ENCODE measurements at regions not wholly inside any gene's neighbourhood (a gene's known extent, or its start where the extent isn't known, plus 50 kb on each side); places are given as distances from the start of the nearest gene placed in this dataset.
"Not testable (repeated sequence)": the region's sequence is repeated elsewhere in the genome, so short reads cannot be mapped to it uniquely, and the experiment has no call there.

DNA sequence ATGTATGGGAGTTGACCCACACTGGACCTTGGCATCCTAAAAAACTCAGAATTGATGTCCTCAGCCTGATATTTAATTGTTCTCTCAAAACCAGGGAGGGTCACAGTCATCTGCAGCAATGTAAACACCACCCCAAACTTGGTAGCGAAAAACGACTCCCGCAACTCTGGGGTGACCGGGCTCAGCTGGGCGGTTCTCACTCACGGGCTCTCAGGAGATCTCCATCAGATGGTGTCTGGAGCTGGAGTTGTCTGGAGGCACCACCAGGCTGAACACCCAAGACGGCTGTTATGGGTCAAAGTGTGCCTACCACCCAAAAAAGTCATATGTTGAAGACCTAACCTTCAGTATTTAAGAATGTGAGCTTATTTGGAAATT, 50.9 kb upstream of the NXT1 start:
- DNase-seq, result no peak

DNA sequence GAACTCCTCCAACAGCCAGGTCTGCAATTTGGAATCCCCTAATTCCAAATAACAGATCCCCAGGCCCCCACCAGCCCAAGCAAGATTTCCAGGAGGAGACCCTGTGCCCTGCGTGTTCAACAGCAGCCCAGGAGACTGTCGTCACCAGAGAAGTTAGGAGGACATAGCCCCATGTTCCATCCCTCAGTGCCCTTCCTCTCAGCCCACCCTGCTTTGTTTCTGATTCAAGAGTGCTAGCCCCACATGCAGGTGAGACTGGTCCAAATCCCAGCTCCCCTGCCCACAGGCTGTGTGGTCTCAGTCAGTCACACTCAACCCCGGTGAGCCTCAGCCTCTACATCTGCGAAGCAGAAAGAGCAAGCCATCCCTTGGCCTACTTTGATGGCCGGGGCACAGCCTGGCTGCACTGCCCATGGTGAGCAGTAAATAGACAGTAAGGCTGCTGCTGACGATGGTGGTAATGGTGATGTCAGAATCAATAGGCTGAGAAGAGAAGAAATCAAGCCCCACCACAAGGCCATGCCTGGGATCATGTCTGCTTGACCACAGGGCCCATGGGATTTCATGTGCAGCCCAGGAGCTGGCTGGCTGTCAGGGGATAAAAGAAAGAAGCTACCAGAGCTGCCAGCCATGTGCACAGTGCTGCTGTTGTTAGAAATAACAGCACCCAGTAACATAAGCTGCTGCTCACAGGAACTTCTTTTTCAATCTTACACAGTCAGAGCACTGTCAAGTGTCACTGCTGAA, 51.5 kb upstream of the NXT1 start:
- no peak for DNase-seq

DNA sequence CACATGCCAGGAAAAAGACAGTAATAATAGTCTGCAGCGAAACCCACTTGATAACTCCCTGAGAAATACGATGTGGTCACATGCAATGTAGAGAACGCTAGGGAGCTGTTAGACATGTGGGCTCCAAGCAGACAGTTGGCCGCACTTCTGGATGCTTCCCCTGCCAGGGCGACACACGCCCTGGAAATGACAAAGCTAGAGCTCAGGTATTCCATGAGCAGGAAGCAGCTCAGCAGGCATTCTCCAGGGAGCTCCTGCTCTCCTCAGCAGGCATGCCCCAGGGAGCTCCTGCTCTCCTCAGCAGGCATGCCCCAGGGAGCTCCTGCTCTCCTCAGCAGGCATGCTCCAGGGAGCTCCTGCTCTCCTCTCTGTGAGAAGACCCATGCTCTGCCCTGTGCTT, 52.4 kb upstream of the NXT1 start:
- no peak for DNase-seq

DNA sequence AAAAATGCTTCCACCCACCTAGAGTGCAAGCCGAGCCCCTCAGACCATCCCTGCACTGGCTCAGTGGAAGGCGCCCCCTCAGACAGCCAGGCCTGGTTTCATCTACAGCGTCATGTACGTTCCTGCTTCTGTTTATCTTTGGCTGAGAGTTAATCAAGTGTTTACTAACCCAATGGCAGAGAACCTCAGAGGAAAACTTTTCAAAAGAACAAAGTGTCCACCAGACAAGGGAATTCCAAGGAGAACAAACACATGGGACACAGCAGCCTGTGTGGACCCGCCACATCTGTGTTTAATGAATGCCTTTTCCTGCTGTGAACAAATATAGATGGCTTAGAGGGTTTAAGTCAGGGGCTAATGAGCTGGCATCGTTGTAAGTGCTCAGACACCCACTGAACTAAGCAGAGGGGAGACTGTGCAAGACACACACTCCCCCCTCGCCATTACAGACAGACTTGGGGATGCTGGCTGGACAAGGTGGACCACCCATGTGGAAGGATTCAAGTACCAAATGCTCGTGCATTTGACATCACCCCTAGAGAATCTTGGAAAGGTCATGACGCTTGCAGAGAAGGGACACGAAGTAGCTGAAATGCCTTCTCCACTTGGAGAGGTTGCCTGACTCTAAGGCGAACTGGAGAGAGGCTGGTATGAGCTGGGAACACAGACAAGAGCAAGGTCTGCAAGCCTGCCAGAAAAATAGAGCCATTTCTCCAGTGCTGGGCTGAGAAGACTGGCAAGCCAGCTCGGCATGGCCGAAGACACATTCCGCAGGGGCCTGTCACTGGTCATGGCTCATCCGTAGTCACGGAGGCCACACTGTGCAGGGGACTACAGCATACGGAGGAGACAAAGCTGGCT, 53.5 kb upstream of the NXT1 start:
- no peak for DNase-seq

DNA sequence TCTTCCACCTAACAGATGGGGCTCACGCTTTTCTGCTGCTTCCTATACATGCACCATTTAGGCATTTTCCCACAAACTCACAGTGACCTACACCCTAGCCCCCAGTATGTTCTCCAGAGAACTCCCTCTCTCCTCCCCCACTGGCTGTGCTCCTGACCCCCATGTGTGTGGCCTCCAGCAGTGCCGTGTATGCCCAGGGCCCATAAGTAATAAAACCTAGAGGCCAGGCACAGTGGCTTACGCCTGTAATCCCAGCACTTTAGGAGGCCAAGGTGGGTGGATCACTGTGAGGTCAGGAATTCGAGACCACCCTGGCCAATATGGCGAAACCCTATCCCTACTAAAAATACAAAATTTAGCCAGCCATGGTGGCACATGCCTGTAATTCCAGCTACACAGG, 54.7 kb upstream of the NXT1 start:
- no peak for DNase-seq

DNA sequence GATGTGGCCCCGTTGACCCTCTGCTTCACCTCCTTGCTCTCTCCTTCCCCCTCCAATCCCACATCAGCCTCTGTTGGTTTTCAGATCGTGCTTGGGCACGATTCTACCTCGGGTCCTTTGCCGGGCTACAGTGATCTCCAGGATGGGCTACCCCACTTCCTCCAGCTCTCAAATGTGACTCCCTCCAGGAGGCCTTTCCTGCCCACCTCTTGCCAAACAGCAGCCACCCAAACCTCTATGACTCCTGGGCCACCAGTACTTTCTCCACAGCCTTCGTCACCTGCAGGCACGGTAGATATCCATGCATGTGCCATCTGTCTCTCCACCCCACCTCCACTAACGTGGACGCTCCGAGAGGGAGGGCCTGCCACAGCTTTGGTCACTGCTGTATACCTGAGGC, 55.9 kb upstream of the NXT1 start:
- no peak for DNase-seq

DNA sequence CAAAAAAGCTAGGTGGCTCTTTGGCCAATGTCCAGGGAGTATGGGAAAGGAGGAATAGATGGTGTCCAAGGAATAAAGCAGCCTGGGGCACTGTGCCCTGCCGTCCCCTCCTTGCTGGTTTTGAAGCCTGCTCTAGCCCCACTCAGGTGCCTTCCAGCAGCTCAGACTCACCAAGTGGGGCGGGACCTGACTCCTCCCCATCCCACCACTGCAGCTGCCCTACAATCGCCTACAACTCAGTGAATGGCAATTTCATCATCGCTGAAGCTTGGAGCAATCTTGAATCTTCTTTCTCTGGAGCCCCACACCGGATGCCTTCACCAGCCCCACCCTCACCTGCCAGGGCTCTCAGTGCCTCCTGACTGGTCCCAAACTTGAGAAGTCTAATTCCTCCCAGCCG, 56.4 kb upstream of the NXT1 start:
- DNase-seq, result no peak

DNA sequence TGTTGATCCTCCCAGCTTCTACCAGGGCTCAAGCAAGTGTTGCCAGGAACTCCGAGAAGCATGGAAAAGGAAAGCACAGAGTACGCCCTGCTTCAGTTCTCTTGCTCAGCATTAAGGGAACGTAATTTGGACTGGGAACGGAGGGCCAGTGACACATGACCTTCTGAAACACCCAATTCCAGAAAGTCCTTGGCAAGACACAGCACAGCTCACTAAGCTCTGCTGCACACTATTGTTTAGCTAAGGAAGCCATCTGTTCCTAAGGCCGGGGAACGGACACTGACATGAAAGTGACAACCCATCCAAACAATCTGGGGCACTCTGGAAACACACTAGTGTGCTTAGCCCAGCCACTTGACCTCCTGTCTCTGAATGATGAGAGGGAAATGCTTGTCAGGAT, 56.9 kb upstream of the NXT1 start:
- no peak for DNase-seq

DNA sequence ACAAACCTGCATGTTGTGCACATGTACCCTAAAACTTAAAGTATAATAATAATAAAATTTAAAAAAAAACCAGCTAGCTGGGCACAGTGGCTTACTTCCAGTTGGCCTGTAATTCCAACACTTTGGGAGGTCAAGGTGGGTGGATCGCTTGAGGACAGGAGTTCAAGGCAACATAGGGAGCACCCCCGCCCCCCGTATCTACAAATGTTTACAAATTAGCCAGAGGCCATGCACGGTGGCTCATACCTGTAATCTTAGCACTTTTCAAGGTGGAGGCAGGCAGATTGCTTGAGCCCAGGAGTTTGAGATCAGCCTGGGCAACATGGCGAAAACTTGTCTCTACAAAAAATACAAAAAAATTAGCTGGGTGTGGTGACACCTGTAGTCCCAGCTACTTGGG, 58.3 kb upstream of the NXT1 start:
- not testable (repeated sequence) for DNase-seq

DNA sequence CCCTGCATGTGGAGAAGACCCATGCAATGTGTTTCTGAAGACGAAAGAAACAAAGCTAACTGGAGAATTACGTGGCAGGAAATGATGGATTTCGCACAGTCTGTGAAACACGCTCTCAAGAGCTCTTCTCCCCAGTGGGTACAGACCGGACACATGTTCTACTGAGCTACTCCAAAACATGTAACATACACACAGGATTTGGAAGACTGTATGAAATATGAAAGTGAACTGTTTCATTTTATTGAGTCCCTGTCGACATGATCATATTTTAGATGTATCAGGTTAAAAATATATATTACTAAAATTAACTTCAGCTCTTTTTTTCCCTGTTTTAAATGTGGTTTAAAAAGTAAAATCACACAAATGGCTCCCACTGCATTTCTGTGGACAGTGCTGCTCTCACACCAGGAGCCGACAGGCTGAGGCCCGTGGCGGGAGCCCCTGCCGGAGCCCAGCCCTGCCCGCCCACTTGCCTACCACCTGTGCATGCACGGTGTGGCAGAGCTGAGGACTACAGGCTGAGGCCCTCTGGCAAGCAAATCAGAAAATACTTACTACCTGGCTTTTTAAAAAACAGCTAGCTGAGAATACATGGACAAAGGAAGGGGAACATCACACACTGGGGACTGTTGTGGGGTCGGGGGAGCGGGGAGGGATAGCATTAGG, 58.9 kb upstream of the NXT1 start:
- no peak for DNase-seq

DNA sequence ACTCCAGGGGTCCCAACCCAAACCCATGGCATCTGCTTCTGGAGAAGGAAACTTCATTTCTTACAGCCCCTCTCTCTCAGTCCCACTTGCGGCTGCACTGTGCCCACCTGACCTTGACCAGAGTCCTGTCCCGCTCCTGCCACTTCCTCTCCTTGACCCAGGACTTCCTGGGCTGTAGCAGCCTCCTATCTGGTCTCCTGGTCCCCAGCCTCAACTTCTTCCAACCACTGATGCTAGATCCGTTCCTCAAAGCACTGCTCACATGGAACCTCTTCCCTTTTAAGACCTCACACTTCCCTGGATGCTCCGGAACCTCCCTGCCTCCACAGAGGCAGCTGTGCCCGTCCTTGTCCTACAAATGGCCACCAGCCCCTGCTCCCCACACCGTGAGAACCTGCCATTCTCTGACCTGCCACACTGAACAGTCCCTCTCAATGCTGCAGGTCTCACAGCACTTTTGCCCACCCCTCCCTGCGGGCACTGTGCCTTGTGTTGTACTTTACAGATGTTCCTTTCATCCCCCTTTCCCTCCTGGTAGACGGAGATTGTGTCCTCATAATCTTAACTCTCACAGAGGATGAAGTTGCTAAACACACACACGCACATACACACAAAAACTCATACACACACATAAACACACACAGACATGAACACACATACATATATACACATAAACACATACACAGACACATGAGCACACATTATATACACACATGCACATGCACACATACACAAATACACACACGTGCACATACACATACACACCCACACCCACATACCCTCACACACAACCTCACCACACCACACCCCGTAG, 59.6 kb upstream of the NXT1 start:
- DNase-seq, result no peak

DNA sequence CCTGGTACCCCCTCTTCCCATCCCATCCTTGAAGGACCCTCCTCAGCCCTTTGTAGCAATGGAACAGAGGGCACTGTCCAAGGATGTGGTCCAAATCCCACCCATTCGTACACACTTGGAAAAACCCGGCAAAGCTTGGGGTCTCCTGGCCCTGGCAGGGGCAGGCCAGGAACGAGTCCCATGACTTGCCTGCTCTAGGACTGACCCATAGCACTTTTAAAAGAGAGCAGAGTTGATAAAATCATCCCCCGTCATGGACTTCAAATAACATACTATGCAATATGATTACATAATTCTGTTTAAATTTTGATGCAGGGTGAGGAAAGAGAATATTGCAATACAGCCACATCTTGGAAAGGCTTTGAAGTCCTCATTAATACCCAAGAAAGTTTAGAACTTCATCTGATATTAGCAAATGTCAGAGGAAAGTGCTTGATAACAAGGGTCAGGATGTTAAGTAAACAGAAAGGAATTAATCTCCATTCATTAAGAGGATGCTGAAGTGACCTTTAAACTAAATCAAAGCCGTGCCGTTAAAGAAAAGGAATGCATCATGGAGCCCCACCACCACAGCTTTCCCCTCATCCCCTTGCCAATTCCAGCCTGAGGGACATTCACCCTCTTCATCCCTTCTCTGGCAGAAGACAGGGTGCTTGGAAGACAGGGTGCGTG, 60.7 kb upstream of the NXT1 start:
- no peak for DNase-seq

DNA sequence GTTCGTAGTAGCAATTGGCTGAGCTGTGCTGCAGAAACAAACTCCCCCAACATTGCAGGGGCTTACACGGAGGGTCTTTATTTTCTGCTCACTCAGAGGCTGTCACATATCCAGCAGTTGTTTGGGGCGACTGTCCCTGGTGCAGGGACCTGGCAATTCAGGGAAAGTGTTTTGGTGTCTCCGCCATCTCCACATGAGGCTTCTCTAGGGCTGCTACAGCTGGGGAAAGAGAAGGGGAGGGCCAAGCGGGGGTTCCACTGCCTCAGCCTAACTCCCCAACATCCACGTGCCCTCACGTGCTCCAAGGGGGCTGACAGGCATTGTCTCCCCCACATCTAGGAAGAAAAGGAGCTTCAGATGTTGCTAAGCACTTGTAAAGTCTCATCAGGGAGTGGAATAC, 61.3 kb upstream of the NXT1 start:
- no peak for DNase-seq

DNA sequence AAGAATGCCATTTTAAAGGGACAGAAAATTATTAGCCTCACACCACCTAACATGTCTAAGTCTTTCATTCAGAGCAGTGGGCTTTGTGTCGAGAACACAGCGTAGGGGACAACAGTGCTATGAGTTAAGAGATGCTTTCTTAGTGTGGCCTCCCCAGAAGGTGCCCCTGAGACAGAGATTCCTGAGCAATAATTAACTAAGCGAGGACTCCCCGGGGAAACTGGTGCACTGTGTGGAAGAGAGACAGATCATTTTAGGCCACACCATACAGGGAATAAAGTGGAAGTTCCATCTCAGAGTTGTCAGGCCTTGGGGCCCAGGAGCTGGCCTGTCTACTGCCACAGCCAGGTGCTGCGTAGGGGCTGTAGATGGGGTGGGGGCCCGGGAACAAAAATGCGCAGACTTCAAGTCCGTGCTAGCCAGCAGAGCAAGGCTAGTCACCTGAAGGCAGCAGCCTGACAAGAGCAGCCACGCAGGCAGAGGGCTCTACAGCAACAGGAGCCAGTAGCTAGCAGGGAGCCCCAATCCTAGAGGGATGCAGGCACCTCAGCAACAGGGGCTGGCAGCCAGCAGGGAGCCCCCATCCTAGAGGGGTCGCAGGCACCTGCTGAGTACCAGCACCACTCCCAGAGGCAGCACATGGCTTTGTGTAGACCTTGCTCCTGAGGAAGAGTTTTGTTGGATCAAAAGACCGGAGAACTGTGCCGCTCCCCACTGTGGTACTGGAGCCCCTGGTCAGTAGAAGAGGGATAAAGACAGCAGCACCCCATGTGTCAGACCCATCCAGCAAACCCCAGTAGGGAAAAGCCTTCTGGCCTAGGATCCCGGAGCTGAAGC, 63.0 kb upstream of the NXT1 start:
- DNase-seq, result no peak

DNA sequence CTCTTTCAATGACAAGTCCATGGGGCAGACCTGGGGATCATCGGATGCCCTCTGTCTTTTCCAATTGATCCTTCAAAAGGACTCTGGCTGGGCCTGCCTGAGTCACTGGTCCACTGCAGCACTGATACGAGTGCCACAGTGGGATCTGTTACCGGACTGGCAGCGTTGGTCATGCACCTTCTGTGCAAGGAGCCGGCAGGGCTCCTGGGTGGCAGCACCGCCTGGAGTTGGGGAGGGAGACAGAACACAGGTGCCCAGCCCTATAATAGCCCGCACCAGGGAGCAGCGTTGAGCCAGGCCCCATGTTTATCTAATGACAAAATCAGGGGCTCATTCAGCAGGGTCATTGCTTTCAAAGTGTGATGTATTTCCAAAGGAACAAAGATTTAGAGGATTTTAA, 64.2 kb upstream of the NXT1 start:
- no peak for DNase-seq

DNA sequence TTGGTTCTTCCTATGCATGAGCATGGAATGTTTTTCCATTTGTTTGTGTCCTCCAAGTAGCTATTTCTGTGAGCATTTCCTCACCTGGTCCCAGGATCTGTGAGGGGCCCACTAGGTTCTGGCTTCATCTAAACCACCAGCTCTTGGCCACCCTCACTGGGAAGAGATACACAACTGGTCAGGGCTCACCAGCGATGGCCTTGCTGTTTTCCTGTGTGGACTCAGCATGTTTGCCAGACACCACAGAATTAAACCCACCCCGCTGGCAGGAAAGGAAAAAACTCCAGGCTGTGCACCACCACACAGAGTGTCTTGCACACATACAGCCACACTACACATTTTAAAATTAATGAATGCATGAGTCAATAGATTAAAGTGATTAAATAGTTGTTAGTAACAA, 65.1 kb upstream of the NXT1 start:
- no peak for DNase-seq

DNA sequence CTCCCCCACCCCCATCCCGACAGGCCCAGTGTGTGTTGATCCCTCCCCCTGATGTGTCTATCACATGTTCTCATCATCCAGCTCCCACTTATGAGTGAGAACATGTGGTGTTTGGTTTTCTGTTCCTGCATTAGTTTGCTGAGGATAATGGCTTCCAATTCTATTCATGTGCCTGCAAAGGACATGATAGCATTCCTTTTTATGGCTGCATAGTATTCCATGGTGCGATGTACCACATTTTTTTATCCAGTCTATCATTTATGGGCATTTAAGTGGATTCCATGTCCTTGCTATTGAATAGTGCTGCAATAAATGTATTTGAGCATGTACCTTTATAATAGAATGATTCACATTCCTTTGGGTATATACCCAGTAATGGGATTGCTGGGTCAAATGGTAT, 66.6 kb upstream of the NXT1 start:
- DNase-seq, result no peak

DNA sequence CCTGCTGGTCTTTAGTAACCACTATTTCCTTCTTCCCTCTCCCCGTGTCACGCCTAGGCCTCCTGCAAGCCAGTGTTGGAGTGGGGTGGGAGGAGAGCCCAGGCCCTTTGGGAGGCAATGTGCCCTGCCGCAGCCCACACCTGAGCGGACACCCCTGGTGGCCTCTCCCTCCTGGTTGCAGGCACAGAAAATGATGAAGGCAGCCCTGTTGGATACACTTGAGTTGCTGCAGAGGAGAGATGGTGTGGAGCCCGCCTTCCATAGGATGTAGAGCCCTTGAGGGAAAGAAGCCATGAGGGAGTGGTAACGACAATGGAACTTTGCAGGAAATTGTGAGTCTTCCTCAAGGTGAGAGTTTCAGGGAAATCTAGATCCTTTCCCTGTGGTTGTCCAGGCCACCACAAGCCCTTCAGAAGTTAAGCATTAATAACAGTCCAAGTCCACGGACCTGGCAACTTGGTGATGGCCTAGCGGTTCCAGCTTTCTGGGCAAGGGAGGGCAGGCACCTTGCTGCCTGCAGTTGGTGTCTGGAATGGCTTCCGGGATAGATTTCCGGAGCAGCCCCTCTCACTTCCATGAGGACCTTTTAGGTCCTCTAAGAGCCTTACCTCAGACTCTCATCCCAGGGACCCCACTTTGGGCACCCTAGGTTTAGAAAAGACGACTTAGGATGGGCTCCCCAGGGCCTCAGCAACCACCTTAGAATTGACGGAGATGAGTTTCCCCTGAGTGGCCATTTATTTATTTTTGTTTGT, 67.3 kb upstream of the NXT1 start:
- DNase-seq, result no peak

DNA sequence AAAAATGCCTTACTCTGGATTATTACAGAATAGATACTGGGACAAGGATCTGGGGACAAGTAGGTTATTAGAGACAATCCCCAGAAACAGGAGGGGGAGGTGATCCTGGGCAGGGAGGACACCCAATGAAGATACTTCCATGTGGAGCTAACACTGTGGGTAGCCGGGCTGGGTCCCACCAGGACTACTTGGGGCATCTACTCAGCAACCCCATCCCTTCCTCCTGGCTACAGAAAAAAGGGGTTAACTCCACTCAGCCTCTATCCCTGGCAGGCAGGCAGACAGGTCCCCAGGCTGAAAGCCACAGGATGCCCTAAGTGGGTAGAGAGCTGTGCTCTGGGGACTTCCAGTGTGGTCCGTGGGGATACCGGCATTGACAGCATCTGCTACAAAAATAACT, 68.0 kb upstream of the NXT1 start:
- no peak for DNase-seq

DNA sequence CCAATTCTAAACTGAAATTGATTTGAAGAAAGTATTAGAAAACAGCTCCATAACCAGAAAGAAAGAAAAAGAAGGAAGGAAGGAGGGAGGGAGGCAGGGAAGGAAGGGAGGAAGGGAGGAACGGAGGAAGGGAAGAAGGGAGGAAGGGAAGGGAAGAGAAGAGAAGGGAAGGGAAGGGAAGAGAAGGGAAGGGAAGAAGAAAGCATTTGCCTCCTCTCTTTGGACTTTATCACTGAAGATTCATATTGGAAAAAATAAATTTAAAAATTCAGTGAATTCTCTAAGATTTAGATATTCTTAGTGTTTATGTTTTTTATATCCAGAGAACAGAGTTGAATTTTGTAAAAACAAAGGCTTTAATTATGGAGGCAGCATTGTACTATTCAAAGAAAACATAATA, 68.5 kb upstream of the NXT1 start:
- no peak for DNase-seq

DNA sequence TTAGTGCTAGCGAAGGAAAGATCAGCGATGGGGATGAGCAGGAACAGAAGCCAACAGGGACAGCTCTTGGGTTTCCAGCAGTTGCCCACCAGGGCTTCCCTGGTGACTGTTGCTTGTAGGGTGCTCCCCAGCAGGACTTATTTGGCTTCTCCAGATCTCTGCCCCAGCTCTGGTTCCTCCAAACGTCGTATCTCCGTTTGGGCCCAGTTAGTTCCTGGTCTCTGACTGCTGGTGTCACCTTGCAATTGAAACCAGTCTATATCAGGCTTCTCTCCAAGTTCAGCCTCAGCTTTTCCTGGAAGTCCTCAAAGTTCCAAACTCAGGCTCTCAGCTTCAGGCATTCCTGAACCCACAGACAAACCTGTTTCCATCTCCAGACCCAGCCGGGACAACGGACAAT, 70.8 kb upstream of the NXT1 start:
- no peak for DNase-seq

Data from T-helper 9 cell (primary cell).